ENCODE measurements at regions not wholly inside any gene's neighbourhood (a gene's known extent, or its start where the extent isn't known, plus 50 kb on each side); places are given as distances from the start of the nearest gene placed in this dataset.

DNA sequence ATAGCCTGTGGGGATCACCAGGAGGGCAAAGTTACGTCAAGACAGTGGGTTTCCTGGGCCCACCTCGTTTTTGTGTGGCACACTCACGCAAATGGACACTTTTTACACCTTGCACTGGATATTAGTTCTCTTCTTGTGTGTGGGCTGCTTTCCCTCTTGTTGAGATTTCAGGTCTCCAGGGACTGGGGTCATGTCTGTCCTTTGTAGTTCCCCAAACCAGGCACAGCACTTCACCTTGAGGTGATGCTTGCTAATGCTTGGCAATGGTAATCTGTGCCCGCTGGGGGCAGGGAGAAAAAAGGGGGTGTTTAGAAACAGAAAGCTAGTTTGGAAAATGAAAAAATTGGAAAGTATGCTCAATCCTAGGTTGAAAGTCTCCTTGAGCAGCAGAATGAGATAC, 195.3 kb downstream of the PTEN start:
- no peak for DNase-seq (ENCODE audit: low read depth in 4 of 4, low spot score in 2 of 4)

DNA sequence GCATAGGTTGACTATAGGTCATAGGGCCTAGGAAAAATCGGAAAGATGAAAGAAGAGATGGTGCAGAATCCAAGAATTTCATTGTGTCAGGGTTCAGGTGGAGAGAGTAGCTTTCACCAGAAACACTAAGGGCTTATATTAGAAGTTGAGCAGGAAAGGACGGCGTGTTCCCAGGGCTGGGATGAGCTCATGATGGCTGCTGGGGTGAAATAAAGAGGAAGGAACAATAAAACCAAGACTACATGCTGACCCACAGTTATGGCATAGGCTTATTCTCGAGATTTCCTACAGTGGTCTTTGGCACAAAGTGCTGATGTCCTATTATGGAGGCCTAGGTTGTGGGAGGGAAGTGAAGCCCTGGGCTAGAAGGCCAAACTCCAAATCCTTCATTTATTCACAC, 195.8 kb downstream of the PTEN start:
- no peak for DNase-seq (ENCODE audit: low read depth in 4 of 4, low spot score in 2 of 4)

GRCh38 chr10:88060762-88061161, 197.3 kb downstream of the PTEN start:
- DNase-seq (ENCODE audit: low read depth in 4 of 4, low spot score in 2 of 4) = no peak

GRCh38 chr10:88062385-88062784, 199.0 kb downstream of the PTEN start:
- DNase-seq (ENCODE audit: low read depth in 4 of 4, low spot score in 2 of 4) = no peak

- no peak for DNase-seq (ENCODE audit: low read depth in 4 of 4, low spot score in 2 of 4)
These were observed 199.5 kb downstream of the PTEN start for GRCh38 chr10:88062798-88063472.

GRCh38 chr10:88063861-88064557, 200.6 kb downstream of the PTEN start:
- no peak for DNase-seq (ENCODE audit: low read depth in 4 of 4, low spot score in 2 of 4)

GRCh38 chr10:88064608-88065382, 201.4 kb downstream of the PTEN start:
- DNase-seq (ENCODE audit: low read depth in 4 of 4, low spot score in 2 of 4) = no peak

GRCh38 chr10:88065383-88066049, 202.1 kb downstream of the PTEN start:
- DNase-seq (ENCODE audit: low read depth in 4 of 4, low spot score in 2 of 4) = no peak

DNA sequence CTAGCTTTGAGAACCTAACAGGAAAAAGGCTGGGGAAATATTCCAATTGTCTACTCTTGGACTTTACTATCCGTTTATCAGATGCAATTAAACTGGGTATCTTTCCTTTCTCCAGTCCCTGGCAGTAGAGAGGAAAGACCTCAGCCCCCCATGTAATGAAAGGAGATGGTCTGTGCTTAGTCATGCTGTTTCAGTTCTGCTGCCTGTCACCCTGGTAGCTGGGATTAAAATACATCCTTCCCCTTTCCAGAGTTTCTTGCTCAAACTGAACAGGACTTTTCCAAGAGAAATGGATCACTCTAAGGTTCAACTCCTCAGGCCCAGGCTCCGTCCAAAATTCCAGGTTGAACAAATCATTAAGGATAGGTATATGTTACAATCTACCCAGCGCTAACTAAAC, 202.9 kb downstream of the PTEN start:
- no peak for DNase-seq (ENCODE audit: low read depth in 4 of 4, low spot score in 2 of 4)

- DNase-seq (ENCODE audit: low read depth in 4 of 4, low spot score in 2 of 4) = no peak
These were observed 203.5 kb downstream of the PTEN start for GRCh38 chr10:88066876-88067275.

DNA sequence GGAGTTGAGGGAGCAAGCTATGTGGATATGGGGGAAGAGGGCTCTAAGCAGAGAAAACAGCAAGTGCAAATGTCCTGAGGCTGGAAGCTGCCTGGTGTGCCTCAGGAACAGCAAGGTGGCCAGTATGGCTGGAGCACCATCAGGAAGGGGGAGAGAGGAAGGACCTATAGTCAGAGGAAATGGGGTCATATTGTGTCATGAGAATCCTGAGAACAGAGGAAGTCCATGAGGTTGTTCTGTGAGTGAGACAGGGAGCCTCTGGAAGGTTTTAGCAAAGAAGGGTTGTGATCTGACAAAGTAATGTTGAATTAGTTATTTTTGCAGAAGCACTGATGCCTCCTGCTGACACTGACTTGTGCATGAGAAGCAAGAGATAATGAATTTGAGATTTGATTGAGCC, 204.3 kb downstream of the PTEN start:
- no peak for DNase-seq (ENCODE audit: low read depth in 4 of 4, low spot score in 2 of 4)

GRCh38 chr10:88069338-88069737, 205.9 kb downstream of the PTEN start:
- DNase-seq (ENCODE audit: low read depth in 4 of 4, low spot score in 2 of 4) = no peak

DNA sequence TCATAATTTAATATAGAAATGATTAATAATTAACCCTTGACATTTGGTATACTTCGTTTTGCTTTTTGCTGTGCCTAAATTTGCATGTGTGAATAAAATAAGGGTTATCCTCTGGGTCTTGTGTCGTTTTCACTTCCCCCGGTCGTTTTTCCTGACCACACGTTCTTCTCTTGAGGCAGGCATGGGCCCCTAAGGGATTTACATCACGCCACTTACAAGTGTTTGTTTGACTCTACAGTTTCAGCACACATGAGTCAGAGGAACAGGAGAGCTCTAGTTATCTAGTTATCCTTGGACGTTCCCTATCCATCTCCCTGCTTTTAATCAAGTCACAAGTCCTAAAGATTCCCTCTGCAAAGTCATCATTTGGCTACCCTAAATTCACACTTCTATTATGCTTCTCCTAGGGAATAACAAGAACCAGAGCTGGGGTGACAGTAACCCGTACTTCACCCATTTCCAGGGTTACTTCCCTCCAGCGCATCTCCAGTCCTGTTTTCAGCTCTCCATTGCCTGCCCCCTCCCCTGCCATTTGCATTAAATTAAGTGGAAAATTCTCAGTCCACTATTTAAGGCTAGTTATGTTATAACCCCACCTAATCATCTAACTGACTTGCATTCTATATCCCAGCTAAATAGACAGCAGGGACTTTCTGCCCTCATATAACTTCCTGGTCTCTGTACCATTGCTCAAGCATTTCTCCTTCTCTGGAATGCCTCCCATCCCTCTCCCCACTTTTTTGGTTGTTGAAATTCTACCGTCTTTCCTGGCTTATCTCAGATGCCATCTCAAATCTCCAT, 206.9 kb downstream of the PTEN start:
- no peak for DNase-seq (ENCODE audit: low read depth in 4 of 4, low spot score in 2 of 4)

- DNase-seq (ENCODE audit: low read depth in 4 of 4, low spot score in 2 of 4) = no peak
These were observed 208.5 kb downstream of the PTEN start for GRCh38 chr10:88071879-88072278.

- no peak for DNase-seq (ENCODE audit: low read depth in 4 of 4, low spot score in 2 of 4)
These were observed 210.3 kb downstream of the PTEN start for GRCh38 chr10:88073682-88074081.

DNA sequence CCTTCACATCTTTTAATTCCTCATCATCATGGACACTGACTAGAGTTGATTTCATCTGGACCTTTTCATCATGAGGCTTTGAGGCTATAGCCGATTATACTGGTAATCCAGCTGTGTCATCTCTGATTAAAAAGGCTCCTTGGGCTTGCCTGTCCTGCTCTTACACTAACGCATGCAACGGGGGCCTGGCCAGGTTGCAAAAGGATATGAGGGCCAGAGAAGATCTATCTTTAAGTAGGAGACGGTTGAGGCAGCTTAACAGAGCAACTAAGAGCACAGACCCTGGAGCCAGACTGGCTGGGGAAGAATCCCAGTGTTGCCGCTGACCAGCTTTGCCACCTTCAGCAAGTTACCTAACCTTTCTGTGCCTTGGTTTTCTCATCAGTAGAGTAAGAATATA, 211.5 kb downstream of the PTEN start:
- DNase-seq (ENCODE audit: low read depth in 4 of 4, low spot score in 2 of 4) = no peak

- no peak for DNase-seq (ENCODE audit: low read depth in 4 of 4, low spot score in 2 of 4)
These were observed 212.8 kb downstream of the PTEN start for GRCh38 chr10:88076027-88076880.

GRCh38 chr10:88077977-88078376, 214.6 kb downstream of the PTEN start:
- DNase-seq (ENCODE audit: low read depth in 4 of 4, low spot score in 2 of 4) = no peak

- peak in 1 of 4 donors; percentile 36 for DNase-seq (ENCODE audit: low read depth in 4 of 4, low spot score in 2 of 4)
These were observed 216.8 kb downstream of the PTEN start for GRCh38 chr10:88080213-88080612.
